Activated T-helper 2 cell treated with anti-CD3 and anti-CD28 coated beads, Interferon-gamma antibody, Interleukin-2, Interleukin-4, amounts not matched to agents 10 μg/mL and 5 μg/mL and 100 μg/mL, durations not matched to agents 14 hours and 24 hours and 36 hours (primary cell): ENCODE measurements at regions not wholly inside any gene's neighbourhood (a gene's known extent, or its start where the extent isn't known, plus 50 kb on each side); places are given as distances from the start of the nearest gene placed in this dataset.

Experiments
- DNase-seq: peaks from one replicate; pipeline ENCODE4 v3.0.0; 2021; ENCODE audit warnings: low spot score
- H3K27ac Mint-ChIP-seq: one replicate; pipeline ENCODE4 v1.8.0; 2021; ENCODE audit warnings: mixed read lengths
- H3K27me3 Mint-ChIP-seq: one replicate; pipeline ENCODE4 v1.8.0; 2021; ENCODE audit warnings: low read depth, mixed read lengths
- H3K36me3 Mint-ChIP-seq: one replicate; pipeline ENCODE4 v1.8.0; 2021; ENCODE audit warnings: low read depth, mixed read lengths
- H3K4me1 Mint-ChIP-seq: one replicate; pipeline ENCODE4 v1.8.0; 2021; ENCODE audit warnings: low read depth, mixed read lengths
- H3K4me3 Mint-ChIP-seq: one replicate; pipeline ENCODE4 v1.8.0; 2021; ENCODE audit warnings: low read depth, mild to moderate bottlenecking, moderate library complexity, mixed read lengths
- H3K9me3 Mint-ChIP-seq: one replicate; pipeline ENCODE4 v1.8.0; 2021; ENCODE audit warnings: mixed read lengths
- intact Hi-C: fragments of 100-400 bp; cut with micrococcal nuclease; formaldehyde crosslinking; loops from one replicate; pipeline ENCODE4 v1.15.1; 2023

DNA sequence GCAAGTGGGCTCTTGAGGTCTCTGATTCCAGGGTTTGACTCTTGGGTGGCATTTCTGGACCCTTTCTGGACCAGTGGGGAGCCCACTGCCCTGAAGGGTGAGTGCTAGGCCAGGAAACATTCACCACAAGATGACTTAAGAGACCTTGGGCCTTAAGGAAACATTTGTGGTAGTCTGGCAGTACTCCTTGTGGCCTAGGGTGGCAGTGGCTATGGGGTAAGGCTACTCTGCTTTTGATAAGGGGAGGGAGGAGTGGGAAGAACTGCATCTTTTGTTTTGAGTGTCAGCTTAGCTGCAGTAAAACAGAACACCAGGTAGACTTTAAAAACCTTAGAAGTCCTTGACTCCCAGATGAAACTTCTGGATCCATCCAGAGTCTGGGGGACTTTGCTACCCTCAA is 529.3 kb upstream of the LRRC7 start:
- no peaks in the 10 kb centered on the region for H3K4me1 Mint-ChIP-seq
- no peaks in the 10 kb centered on the region for H3K36me3 Mint-ChIP-seq
- no peak overlapping the region for H3K4me3 Mint-ChIP-seq
- intact Hi-C loops = no loop called here
- no peak for DNase-seq
- no peak overlapping the region for H3K27ac Mint-ChIP-seq
- H3K27me3 Mint-ChIP-seq = no peaks in the 10 kb centered on the region
- H3K9me3 Mint-ChIP-seq = peaks cover 32% of the 10 kb centered on the region

DNA sequence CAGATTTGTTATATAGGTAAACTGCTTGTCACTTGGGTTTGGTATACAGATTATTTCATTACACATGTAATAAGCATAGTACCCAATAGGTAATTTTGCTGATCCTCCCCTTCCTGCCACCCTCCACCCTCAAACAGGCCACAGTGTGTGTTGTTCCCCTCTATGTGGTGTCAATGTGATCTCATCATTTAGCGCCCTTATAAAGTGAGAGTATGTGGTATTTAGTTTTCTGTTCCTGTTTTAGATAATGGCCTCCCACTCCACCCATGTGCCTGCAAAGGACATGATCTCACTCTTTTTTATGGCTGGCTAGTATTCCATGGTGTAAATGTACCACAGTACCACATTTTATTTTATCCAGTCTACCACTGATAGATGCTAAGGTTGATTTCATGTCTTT is 522.1 kb upstream of the LRRC7 start:
- Mint-ChIP-seq H3K27me3 (no peaks in the 10 kb centered on the region), H3K27ac (no peak overlapping the region), H3K4me3 (no peak overlapping the region), H3K9me3 (peaks cover 11% of the 10 kb centered on the region), H3K4me1 (no peaks in the 10 kb centered on the region), H3K36me3 (no peaks in the 10 kb centered on the region)
- DNase-seq = no peak
- intact Hi-C loops = no loop called here

DNA sequence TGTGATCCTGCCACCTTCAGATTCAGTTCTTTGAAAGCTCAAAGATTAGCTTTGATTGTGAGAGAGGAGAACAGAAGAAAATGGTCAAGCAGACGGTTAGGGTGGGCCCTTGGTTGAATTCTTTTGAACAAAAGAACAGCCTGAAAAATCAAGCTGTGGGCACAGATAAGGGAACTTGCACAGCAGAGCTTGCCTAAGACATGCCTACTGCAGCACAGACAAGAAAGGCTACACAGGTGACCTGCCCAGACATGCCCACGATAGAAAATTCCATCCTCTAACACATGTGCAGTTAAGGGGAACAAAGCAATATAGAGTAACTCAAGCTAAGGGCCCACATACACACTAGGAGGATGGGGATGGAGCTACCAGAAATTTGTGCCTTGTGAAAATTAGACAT is 512.5 kb upstream of the LRRC7 start:
- Mint-ChIP-seq H3K4me3 (no peak overlapping the region), H3K27me3 (no peaks in the 10 kb centered on the region), H3K27ac (no peak overlapping the region), H3K4me1 (no peaks in the 10 kb centered on the region), H3K36me3 (no peaks in the 10 kb centered on the region), H3K9me3 (no peaks in the 10 kb centered on the region)
- DNase-seq = no peak
- intact Hi-C loops = no loop called here

DNA sequence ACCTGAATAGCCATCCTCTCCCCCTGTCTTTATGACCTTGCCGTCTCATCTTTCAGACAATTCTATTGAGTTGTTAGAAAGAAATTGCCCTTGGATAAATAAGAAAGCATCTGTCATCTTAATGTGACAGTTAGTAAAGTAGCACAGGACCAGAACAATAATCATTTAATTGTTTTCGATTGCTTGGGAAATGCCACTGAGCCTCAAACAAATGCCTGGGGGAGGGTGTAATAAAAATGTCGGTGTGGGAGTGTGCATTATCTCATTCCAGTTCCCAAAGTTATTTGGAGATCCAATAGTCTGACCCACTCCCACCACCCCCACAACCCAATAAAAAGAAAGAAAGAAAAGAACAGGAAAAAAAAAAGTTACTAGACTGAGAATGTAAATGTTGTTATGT is 509.3 kb upstream of the LRRC7 start:
- Mint-ChIP-seq H3K27ac (no peak overlapping the region), H3K9me3 (peaks cover 4% of the 10 kb centered on the region), H3K36me3 (no peaks in the 10 kb centered on the region), H3K4me1 (no peaks in the 10 kb centered on the region), H3K27me3 (no peaks in the 10 kb centered on the region), H3K4me3 (no peak overlapping the region)
- intact Hi-C loops = no loop called here
- no peak for DNase-seq

DNA sequence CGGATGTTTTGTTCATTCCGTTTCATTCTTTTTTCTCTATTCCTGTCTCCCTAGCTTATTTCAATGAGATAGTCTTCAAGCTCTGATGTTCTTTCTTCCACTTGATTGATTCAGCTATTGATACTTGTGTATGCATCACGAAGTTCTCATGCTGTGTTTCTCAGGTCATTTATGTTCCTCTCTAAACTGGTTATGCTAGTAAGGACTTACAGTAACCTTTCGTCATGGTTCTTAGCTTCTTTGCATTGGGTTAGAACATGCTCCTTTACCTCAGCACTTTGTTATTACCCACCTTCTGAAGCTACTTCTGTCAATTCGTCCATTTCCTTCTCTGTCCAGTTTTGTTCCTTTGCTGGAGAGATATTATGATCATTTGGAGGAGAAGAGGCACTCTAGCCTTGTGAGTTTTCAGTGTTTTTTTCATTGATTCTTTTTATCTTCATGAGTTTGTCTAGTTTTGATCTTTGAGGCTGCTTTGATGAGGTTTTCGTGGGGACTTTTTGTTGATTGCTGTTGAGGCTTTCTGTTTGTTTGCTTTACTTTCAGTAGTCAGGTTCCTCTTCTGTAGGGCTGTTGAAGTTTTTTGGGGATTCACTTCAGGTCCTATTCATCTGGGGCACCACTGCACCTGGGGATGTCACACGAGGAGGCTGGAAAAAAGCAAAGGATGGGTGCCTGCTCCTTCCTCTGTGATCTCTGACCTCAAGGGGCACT is 496.9 kb upstream of the LRRC7 start:
- intact Hi-C loops = no loop called here
- Mint-ChIP-seq H3K36me3 (no peaks in the 10 kb centered on the region), H3K4me1 (no peaks in the 10 kb centered on the region), H3K27me3 (no peaks in the 10 kb centered on the region), H3K27ac (no peak overlapping the region), H3K9me3 (peaks cover 24% of the 10 kb centered on the region), H3K4me3 (no peak overlapping the region)
- no peak for DNase-seq

DNA sequence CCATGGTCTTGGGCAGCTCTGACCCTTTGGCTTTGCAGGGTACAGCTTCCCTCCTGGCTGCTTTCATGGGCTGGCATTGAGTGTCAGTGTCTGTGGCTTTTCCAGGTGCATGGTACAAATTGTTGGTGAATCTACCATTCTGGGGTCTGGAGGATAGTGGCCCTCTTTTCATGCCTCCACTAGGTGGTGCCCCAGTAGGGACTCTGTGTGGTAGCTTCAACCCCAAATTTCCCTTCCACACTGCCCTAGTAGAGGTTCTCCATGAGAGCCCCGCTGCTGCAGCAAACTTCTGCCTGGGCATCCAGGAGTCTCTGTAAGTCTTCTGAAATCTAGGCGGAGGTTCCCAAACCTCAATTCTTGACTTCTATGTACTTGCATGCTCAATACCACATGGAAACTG is 494.5 kb upstream of the LRRC7 start:
- no peak overlapping the region for H3K4me3 Mint-ChIP-seq
- no peaks in the 10 kb centered on the region for H3K36me3 Mint-ChIP-seq
- intact Hi-C loops = no loop called here
- no peaks in the 10 kb centered on the region for H3K4me1 Mint-ChIP-seq
- no peaks in the 10 kb centered on the region for H3K27me3 Mint-ChIP-seq
- H3K9me3 Mint-ChIP-seq = peaks cover 21% of the 10 kb centered on the region
- DNase-seq = no peak
- H3K27ac Mint-ChIP-seq = no peak overlapping the region

DNA sequence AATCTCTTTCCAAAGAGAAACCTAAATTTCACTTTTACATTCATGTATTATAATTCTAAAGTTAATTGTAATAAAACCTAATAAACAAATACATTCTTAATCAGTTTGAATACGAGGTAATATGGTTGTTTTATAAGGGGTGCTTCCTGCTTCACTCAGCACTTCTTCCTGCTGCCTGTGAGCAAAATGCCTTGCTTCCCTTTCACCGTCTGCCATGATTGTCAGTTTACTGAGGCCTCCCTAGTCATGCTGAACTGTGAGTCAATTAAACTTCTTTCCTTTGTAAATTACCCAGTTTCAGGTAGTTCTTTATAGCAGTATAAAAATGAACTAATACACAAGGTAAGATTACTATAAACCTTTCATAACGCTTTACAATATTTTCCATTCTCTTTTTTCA is 491.1 kb upstream of the LRRC7 start:
- no peaks in the 10 kb centered on the region for H3K36me3 Mint-ChIP-seq
- H3K4me1 Mint-ChIP-seq = no peaks in the 10 kb centered on the region
- no peak for DNase-seq
- intact Hi-C loops = no loop called here
- no peaks in the 10 kb centered on the region for H3K27me3 Mint-ChIP-seq
- no peak overlapping the region for H3K4me3 Mint-ChIP-seq
- no peak overlapping the region for H3K27ac Mint-ChIP-seq
- H3K9me3 Mint-ChIP-seq = peaks cover 20% of the 10 kb centered on the region

DNA sequence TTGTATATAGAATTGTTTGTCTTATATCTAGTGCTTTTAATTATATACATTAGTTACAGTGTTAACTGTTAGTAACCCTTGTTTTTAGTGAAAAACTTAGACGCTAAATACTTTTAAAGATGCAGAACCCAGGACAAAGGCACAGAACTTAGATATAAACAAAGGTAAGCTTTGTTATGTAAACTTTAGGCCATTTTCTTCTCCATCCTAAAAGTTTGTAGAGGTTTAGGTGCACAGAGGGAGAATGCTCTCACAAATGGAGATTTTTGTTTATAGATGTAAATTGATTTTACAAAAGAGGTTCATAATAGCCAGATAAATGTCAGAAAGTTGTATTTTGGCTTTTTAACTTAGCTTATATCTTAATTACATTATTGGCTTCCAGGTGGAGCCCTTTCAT is 490.5 kb upstream of the LRRC7 start:
- peaks cover 19% of the 10 kb centered on the region for H3K9me3 Mint-ChIP-seq
- H3K4me3 Mint-ChIP-seq = no peak overlapping the region
- H3K27ac Mint-ChIP-seq = no peak overlapping the region
- no peaks in the 10 kb centered on the region for H3K27me3 Mint-ChIP-seq
- DNase-seq = no peak
- H3K4me1 Mint-ChIP-seq = no peaks in the 10 kb centered on the region
- no peaks in the 10 kb centered on the region for H3K36me3 Mint-ChIP-seq
- intact Hi-C loops = no loop called here

DNA sequence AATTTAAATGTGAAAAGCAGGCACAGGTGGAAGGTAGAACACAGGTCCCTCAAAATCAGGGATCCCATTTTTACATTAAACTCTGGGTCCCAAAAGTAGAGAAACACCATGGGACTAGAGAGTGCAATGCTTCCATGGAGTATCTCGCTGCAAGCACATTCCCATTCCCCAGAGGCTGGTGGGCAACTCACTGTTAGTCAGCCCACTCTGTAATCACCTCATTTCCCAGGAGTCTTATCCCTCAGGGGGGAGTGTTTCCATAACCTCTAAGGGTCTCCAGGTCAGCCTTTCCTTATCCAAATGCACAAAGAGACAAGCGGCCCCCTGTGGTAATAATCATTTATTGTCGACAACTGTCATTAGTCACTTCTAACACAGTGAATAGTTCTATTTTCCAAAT is 490.1 kb upstream of the LRRC7 start:
- no peaks in the 10 kb centered on the region for H3K36me3 Mint-ChIP-seq
- DNase-seq = no peak
- intact Hi-C loops = no loop called here
- peaks cover 18% of the 10 kb centered on the region for H3K9me3 Mint-ChIP-seq
- no peaks in the 10 kb centered on the region for H3K27me3 Mint-ChIP-seq
- no peaks in the 10 kb centered on the region for H3K4me1 Mint-ChIP-seq
- H3K27ac Mint-ChIP-seq = no peak overlapping the region
- H3K4me3 Mint-ChIP-seq = no peak overlapping the region

DNA sequence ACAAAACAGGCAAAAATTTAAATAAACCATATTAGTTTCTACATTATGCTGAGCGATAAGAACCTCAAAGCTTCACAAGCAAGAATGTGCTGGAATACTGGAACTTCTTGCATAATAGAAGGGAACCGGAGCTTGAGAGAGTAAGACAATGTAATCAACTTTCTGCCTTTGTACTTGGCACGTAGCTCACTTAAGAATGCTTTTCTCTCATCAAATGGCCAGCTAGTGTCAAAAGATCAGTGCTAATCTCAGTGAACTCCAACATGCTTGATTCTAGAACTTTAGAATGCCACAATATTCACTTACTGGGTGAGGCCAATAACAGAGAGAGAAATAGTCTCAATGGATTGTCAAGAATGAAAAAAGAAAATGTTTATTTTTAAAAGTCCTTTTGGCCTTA is 486.1 kb upstream of the LRRC7 start:
- Mint-ChIP-seq H3K36me3 (no peaks in the 10 kb centered on the region), H3K4me1 (no peaks in the 10 kb centered on the region), H3K4me3 (no peak overlapping the region), H3K27ac (no peak overlapping the region), H3K27me3 (no peaks in the 10 kb centered on the region), H3K9me3 (peaks cover 9% of the 10 kb centered on the region)
- DNase-seq = no peak
- intact Hi-C loops = no loop called here

DNA sequence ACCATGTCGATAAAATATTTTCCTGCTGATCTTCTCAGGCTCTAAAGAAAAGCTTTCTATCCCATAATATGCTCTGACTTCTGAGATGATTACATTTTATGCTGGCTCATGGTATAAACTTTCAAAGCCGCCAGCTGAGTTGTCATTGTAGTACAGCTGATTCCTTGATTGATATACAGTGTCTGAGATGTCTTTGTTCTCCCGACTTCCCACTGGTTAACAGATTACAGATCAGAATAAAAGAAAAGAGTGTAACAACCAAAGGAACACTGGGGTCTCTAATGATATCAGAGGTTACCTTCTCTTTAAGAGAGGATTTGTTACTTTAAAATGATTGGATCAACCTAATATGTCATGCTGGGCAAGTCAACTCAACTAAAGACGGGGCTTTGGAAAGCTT is 485.4 kb upstream of the LRRC7 start:
- Mint-ChIP-seq H3K27me3 (no peaks in the 10 kb centered on the region), H3K4me3 (no peak overlapping the region), H3K27ac (no peak overlapping the region), H3K36me3 (no peaks in the 10 kb centered on the region), H3K9me3 (peaks cover 9% of the 10 kb centered on the region), H3K4me1 (no peaks in the 10 kb centered on the region)
- no peak for DNase-seq
- intact Hi-C loops = no loop called here

DNA sequence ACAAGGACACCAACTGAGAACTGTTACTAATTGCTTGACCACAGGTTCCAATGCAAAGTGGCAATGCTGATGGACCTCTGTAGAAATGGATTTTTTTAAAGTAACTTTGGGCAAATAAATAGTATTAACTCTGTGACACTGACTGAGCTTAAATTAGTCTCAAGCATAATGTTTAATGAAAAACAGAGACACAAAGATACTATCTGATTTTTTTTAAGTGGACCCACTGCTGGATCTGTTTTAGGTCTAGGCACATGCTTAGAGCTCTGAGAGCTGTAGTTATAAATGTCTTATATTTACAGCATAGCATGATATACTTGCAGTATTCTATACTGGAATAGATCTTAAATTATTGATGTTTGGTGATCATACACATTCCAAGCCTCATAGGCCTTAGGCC is 481.6 kb upstream of the LRRC7 start:
- Mint-ChIP-seq H3K36me3 (no peaks in the 10 kb centered on the region), H3K9me3 (peaks cover 15% of the 10 kb centered on the region), H3K4me3 (no peak overlapping the region), H3K4me1 (no peaks in the 10 kb centered on the region), H3K27ac (no peak overlapping the region), H3K27me3 (no peaks in the 10 kb centered on the region)
- intact Hi-C loops = no loop called here
- DNase-seq = no peak

DNA sequence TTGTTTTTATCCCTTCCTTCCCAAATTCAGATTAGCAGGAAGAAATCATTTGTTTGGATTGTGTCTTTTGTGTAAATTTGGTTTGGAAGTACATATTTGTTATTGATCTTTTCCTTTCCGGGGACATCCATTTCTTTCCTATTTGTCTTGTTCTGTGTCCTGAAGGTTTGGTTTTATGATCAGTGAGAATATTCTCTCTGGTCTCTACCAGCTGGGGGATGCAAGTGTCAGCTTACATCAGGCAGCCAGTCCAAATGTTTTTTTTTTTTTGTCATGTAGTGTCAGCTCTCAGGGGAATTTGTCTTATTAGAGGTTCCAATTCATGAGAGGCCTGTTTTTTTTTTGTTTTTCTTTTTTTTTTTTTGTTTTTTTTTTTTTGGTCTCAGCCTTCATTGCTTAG is 479.2 kb upstream of the LRRC7 start:
- DNase-seq = no peak
- Mint-ChIP-seq H3K27me3 (no peaks in the 10 kb centered on the region), H3K9me3 (peaks cover 12% of the 10 kb centered on the region), H3K4me1 (no peaks in the 10 kb centered on the region), H3K27ac (no peak overlapping the region), H3K4me3 (no peak overlapping the region), H3K36me3 (no peaks in the 10 kb centered on the region)
- intact Hi-C loops = no loop called here

DNA sequence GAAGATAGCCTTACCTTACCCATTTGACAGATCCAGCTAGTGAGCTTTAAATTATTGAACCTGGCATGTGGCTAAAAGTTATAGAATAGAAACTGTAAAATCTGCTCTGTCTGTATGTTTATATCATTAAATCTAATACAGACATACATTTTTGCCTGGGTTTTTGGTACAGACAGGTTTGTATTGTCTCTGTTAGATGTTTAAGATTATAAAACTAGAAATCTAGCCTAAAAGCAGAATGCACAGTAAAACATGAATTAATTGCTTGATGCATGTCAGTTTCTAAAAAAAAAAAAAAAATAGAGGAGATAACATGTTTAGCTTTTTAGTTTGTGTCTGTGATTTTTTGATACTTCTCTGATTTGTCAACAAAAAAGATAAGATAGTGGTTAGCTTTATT is 477.6 kb upstream of the LRRC7 start:
- Mint-ChIP-seq H3K36me3 (no peaks in the 10 kb centered on the region), H3K4me1 (no peaks in the 10 kb centered on the region), H3K4me3 (no peak overlapping the region), H3K27me3 (no peaks in the 10 kb centered on the region), H3K9me3 (peaks cover 12% of the 10 kb centered on the region), H3K27ac (no peak overlapping the region)
- DNase-seq = no peak
- intact Hi-C loops = no loop called here
